Common myeloid progenitor, CD34-positive (primary cell): ENCODE measurements at regions not wholly inside any gene's neighbourhood (a gene's known extent, or its start where the extent isn't known, plus 50 kb on each side); places are given as distances from the start of the nearest gene placed in this dataset.

Experiments used
- CTCF ChIA-PET: fragments of 350-600 bp; sonication (Branson Sonifier 250); formaldehyde crosslinking; loops from one replicate; lab custom pipeline; 2021; ENCODE audit warnings: antibody characterized with exemption; lab: Charles Lee
- POLR2A ChIA-PET: fragments of 350-600 bp; sonication (Branson Sonifier 250); formaldehyde crosslinking; loops from one replicate; lab custom pipeline; 2021; ENCODE audit warnings: antibody characterized with exemption; lab: Charles Lee
- DNase-seq, 3 donors: peaks; one replicate each; pipeline versions ENCODE4 v3.0.0 to v3.0.0-alpha.2; 2013
- H3K27ac ChIP-seq, 2 experiments: 1 replicate in 1 of 2; 2 replicates in 1 of 2; pipeline ENCODE4 v1.7.0; 2013; ENCODE audit warnings: inconsistent platforms in 2 of 2, low read length in 2 of 2, mild to moderate bottlenecking in 2 of 2, low read depth in 1 of 2, moderate library complexity in 1 of 2; ENCODE audit not compliant: severe bottlenecking in 2 of 2, insufficient read depth in 1 of 2, poor library complexity in 1 of 2
- H3K27me3 ChIP-seq, 5 experiments: replicated peaks in 2 of 5; 1 replicate in 3 of 5; 2 replicates in 2 of 5; pipeline versions ENCODE4 v1.6.1 to v1.7.0; 2013; ENCODE audit warnings: low read length in 4 of 5, mild to moderate bottlenecking in 2 of 5, moderate library complexity in 2 of 5, inconsistent platforms in 1 of 5; ENCODE audit not compliant: insufficient read depth in 5 of 5, control insufficient read depth in 4 of 5
- H3K36me3 ChIP-seq, 4 experiments: 1 replicate in 2 of 4; 2 replicates in 2 of 4; pipeline versions ENCODE4 v1.6.1 to v1.7.0; 2013; ENCODE audit warnings: low read length in 3 of 4, control low read depth in 1 of 4, mild to moderate bottlenecking in 1 of 4; ENCODE audit not compliant: control insufficient read depth in 4 of 4, insufficient read depth in 4 of 4
- H3K4me1 ChIP-seq, 4 experiments: 1 replicate in 3 of 4; 2 replicates in 1 of 4; pipeline versions ENCODE4 v1.6.1 to v1.7.1; 2013; ENCODE audit warnings: low read length in 3 of 4, mild to moderate bottlenecking in 3 of 4, control low read depth in 1 of 4, inconsistent platforms in 1 of 4, moderate library complexity in 1 of 4; ENCODE audit not compliant: control insufficient read depth in 4 of 4, insufficient read depth in 4 of 4; ENCODE audit errors: control extremely low read depth in 1 of 4
- H3K4me3 ChIP-seq, 7 experiments: 1 replicate in 4 of 7; 2 replicates in 3 of 7; pipeline versions ENCODE4 v1.5.1 to v1.7.0; 2013; ENCODE audit warnings: mild to moderate bottlenecking in 7 of 7, low read length in 6 of 7, moderate library complexity in 6 of 7, inconsistent platforms in 2 of 7, low read depth in 2 of 7, control low read depth in 1 of 7; ENCODE audit not compliant: insufficient read depth in 4 of 7, control insufficient read depth in 1 of 7; ENCODE audit errors: extremely low read depth in 1 of 7
- H3K9me3 ChIP-seq, 5 experiments: 1 replicate in 4 of 5; 2 replicates in 1 of 5; pipeline versions ENCODE4 v1.6.1 to v1.7.1; 2013; ENCODE audit warnings: low read length in 4 of 5, mild to moderate bottlenecking in 2 of 5, inconsistent platforms in 1 of 5, low read depth in 1 of 5, moderate library complexity in 1 of 5; ENCODE audit not compliant: control insufficient read depth in 4 of 5, insufficient read depth in 2 of 5; ENCODE audit errors: control extremely low read depth in 1 of 5
- WGBS: methylation state at CpG from one replicate; pipeline ENCODE4 v1.1.5; 2013; ENCODE audit not compliant: insufficient coverage; 5-methylcytosine and 5-hydroxymethylcytosine counted together

GRCh38 chr2:733001-733400 is 55.8 kb upstream of the TMEM18 start:
- H3K4me3 ChIP-seq = no peak overlapping the region
- H3K9me3 ChIP-seq = no peaks in the 10 kb centered on the region
- no peak for DNase-seq
- no peaks in the 10 kb centered on the region for H3K36me3 ChIP-seq
- CTCF ChIA-PET = no interaction called here
- H3K4me1 ChIP-seq = no peaks in the 10 kb centered on the region
- POLR2A ChIA-PET = no interaction called here
- H3K27me3 ChIP-seq = peaks cover 2 to 10% (median 5%) of the 10 kb centered on the region in 5 experiments
- no peak overlapping the region for H3K27ac ChIP-seq
- WGBS = 89% methylated on average over 14 of the region's 20 CpGs

- WGBS = 87% methylated on average over 6 of the region's 14 CpGs
- Histone ChIP-seq H3K4me1 (no peaks in the 10 kb centered on the region), H3K27me3 (peaks cover 2 to 10% (median 5%) of the 10 kb centered on the region in 5 experiments), H3K4me3 (no peak overlapping the region), H3K9me3 (no peaks in the 10 kb centered on the region), H3K36me3 (no peaks in the 10 kb centered on the region), H3K27ac (no peak overlapping the region)
- CTCF ChIA-PET = no interaction called here
- POLR2A ChIA-PET = no interaction called here
- DNase-seq = no peak
Measured at GRCh38 chr2:731711-732110, 54.5 kb upstream of the TMEM18 start.

GRCh38 chr2:729376-729861 is 52.2 kb upstream of the TMEM18 start:
- H3K36me3 ChIP-seq = no peaks in the 10 kb centered on the region
- H3K9me3 ChIP-seq = no peaks in the 10 kb centered on the region
- 35% methylated on average over 7 of the region's 10 CpGs for WGBS
- H3K4me1 ChIP-seq = no peaks in the 10 kb centered on the region
- no peak overlapping the region for H3K4me3 ChIP-seq
- POLR2A ChIA-PET = no interaction called here
- CTCF ChIA-PET = no interaction called here
- no peak for DNase-seq
- H3K27me3 ChIP-seq = peaks cover 0 to 11% (median 3%) of the 10 kb centered on the region in 5 experiments
- H3K27ac ChIP-seq = no peak overlapping the region

- H3K36me3 ChIP-seq = no peaks in the 10 kb centered on the region
- no peaks in the 10 kb centered on the region for H3K4me1 ChIP-seq
- no peak for DNase-seq
- CTCF ChIA-PET = no interaction called here
- no peak overlapping the region for H3K4me3 ChIP-seq
- no peaks in the 10 kb centered on the region for H3K9me3 ChIP-seq
- H3K27me3 ChIP-seq = peaks cover 0 to 18% (median 7%) of the 10 kb centered on the region in 5 experiments
- 80% methylated on average over 1 of the region's 1 CpG for WGBS
- no peak overlapping the region for H3K27ac ChIP-seq
- POLR2A ChIA-PET = no interaction called here
Measured at GRCh38 chr2:728165-728564, 51.0 kb upstream of the TMEM18 start.

- CTCF ChIA-PET = interaction anchor here (2.3 kb wide), 1 partner anchor 12 kb away, joined by 5 read pairs; no protein-coding TSS in a partner anchor
- no peaks in the 10 kb centered on the region for H3K4me1 ChIP-seq
- H3K4me3 ChIP-seq = no peak overlapping the region
- no peak overlapping the region for H3K27ac ChIP-seq
- H3K9me3 ChIP-seq = no peaks in the 10 kb centered on the region
- no peak for DNase-seq
- H3K27me3 ChIP-seq = peaks cover 0 to 18% (median 10%) of the 10 kb centered on the region in 5 experiments
- 82% methylated on average over 4 of the region's 6 CpGs for WGBS
- no peaks in the 10 kb centered on the region for H3K36me3 ChIP-seq
- POLR2A ChIA-PET = no interaction called here
Measured at GRCh38 chr2:727071-727470, 49.9 kb upstream of the TMEM18 start.
